Sigmoid colon (tissue), 4 donors: ENCODE measurements at regions not wholly inside any gene's neighbourhood (a gene's known extent, or its start where the extent isn't known, plus 50 kb on each side); places are given as distances from the start of the nearest gene placed in this dataset.
A peak's percentile ranks its signal among the peaks of the same experiment; 100 is the strongest.

ENCODE experiments used
- CTCF ChIP-seq, 4 experiments: fragments of 450-650 bp in 3 of 4; fragments of 200-600 bp in 1 of 4; IDR thresholded peaks; one replicate each; pipeline ENCODE4 v1.5.1; 2016 to 2019; ENCODE audit warnings: antibody characterized with exemption in 4 of 4, mild to moderate bottlenecking in 3 of 4, moderate library complexity in 2 of 4
- EP300 ChIP-seq, 4 donors: sonication (generic); formaldehyde crosslinking; IDR thresholded peaks; one replicate each; pipeline ENCODE4 v1.6.1; 2017; ENCODE audit warnings: antibody characterized with exemption in 4 of 4
- POLR2A ChIP-seq, 2 donors: fragments of 450-650 bp; IDR thresholded peaks; one replicate each; pipeline ENCODE4 v1.6.1; 2016; ENCODE audit warnings: antibody characterized with exemption in 2 of 2, mild to moderate bottlenecking in 2 of 2, moderate library complexity in 2 of 2
- POLR2AphosphoS5 ChIP-seq, 4 donors: sonication (generic); formaldehyde crosslinking; IDR thresholded peaks; one replicate each; pipeline ENCODE4 v1.6.1; 2017; ENCODE audit warnings: antibody characterized with exemption in 4 of 4

- TF ChIP-seq CTCF (IDR thresholded peaks at IDR 0.05) (no peak), EP300 (IDR thresholded peaks at IDR 0.05) (no peak), POLR2A (IDR thresholded peaks at IDR 0.05) (no peak), POLR2AphosphoS5 (IDR thresholded peaks at IDR 0.05) (peak in 1 of 4 donors; percentile 19)
Measured at GRCh38 chr2:20565623-20566236, 85.2 kb downstream of the HS1BP3 start.
